HepG2 (cell line): ENCODE measurements at regions not wholly inside any gene's neighbourhood (a gene's known extent, or its start where the extent isn't known, plus 50 kb on each side); places are given as distances from the start of the nearest gene placed in this dataset.

Experiments
- ATRX ChIP-seq: sonication (generic); formaldehyde crosslinking; IDR thresholded peaks from 2 replicates; pipeline ENCODE4 v1.4.0; 2020; ENCODE audit warnings: missing genetic modification reagents, borderline replicate concordance
- EED ChIP-seq: sonication (generic); formaldehyde crosslinking; IDR thresholded peaks from 2 replicates; pipeline ENCODE4 v1.5.0; 2020; ENCODE audit warnings: mild to moderate bottlenecking, missing genetic modification reagents
- HOXA3 ChIP-seq: sonication (generic); formaldehyde crosslinking; IDR thresholded peaks from 2 replicates; pipeline ENCODE4 v1.5.0; 2020; ENCODE audit warnings: missing genetic modification reagents
- MLXIP ChIP-seq: sonication (generic); formaldehyde crosslinking; IDR thresholded peaks from 2 replicates; pipeline ENCODE4 v1.9.0; 2021; ENCODE audit warnings: missing genetic modification reagents, borderline replicate concordance
- PBX3 ChIP-seq: sonication (generic); formaldehyde crosslinking; IDR thresholded peaks from 2 replicates; pipeline ENCODE4 v1.8.1; 2023; ENCODE audit warnings: missing genetic modification reagents, inconsistent platforms, borderline replicate concordance
- RARG ChIP-seq: sonication (generic); formaldehyde crosslinking; IDR thresholded peaks from 2 replicates; pipeline ENCODE4 v1.4.0; 2020; ENCODE audit warnings: low read depth, mild to moderate bottlenecking, missing genetic modification reagents
- RBM22 ChIP-seq: fragments of 200-400 bp; formaldehyde crosslinking; optimal IDR thresholded peaks from 2 replicates; pipeline ENCODE3; 2017; ENCODE audit warnings: mild to moderate bottlenecking, low read length, moderate library complexity
- SAFB2 ChIP-seq: sonication (generic); formaldehyde crosslinking; IDR thresholded peaks from 2 replicates; pipeline ENCODE4 v1.5.1; 2020; ENCODE audit warnings: missing genetic modification reagents, low read depth, mild to moderate bottlenecking, borderline replicate concordance
- SRY ChIP-seq: sonication (generic); formaldehyde crosslinking; IDR thresholded peaks from 2 replicates; pipeline ENCODE4 v1.8.0; 2022; ENCODE audit warnings: mild to moderate bottlenecking, missing genetic modification reagents
- TFE3 ChIP-seq: IDR thresholded peaks from 2 replicates; pipeline ENCODE4 v1.6.1; 2016
- ZBTB3 ChIP-seq: sonication (generic); formaldehyde crosslinking; IDR thresholded peaks from 2 replicates; pipeline ENCODE4 v1.4.0; 2020; ENCODE audit warnings: low read depth, mild to moderate bottlenecking, moderate library complexity, missing genetic modification reagents, borderline replicate concordance
- ZNF296 ChIP-seq: sonication (generic); formaldehyde crosslinking; conservative IDR thresholded peaks from 2 replicates; pipeline ENCODE4 v1.5.0; 2020; ENCODE audit warnings: mild to moderate bottlenecking, missing genetic modification reagents
- ZNF44 ChIP-seq: sonication (generic); formaldehyde crosslinking; IDR thresholded peaks from 2 replicates; pipeline ENCODE4 v1.5.1; 2020; ENCODE audit warnings: mild to moderate bottlenecking, missing genetic modification reagents
- ZNF510 ChIP-seq: sonication (generic); formaldehyde crosslinking; IDR thresholded peaks from 2 replicates; pipeline ENCODE4 v1.4.0; 2020; ENCODE audit warnings: low read depth, mild to moderate bottlenecking, missing genetic modification reagents
- ZNF569 ChIP-seq: sonication (generic); formaldehyde crosslinking; IDR thresholded peaks from 2 replicates; pipeline ENCODE4 v1.5.0; 2020; ENCODE audit warnings: mild to moderate bottlenecking, missing genetic modification reagents, moderate library complexity, borderline replicate concordance
- ZNF678 ChIP-seq: sonication (generic); formaldehyde crosslinking; IDR thresholded peaks from 2 replicates; pipeline ENCODE4 v1.4.0; 2020; ENCODE audit warnings: mild to moderate bottlenecking, missing genetic modification reagents
- ZNF703 ChIP-seq: sonication (generic); formaldehyde crosslinking; IDR thresholded peaks from 2 replicates; pipeline ENCODE4 v1.5.1; 2020; ENCODE audit warnings: missing genetic modification reagents, mild to moderate bottlenecking, moderate library complexity, borderline replicate concordance
- TF ChIP-seq, protein P1 (sequence below): IDR thresholded peaks from 2 replicates; pipeline ENCODE4 v1.6.1; 2012; ENCODE audit warnings: inconsistent platforms
- TF ChIP-seq, protein P2 (sequence below): sonication (generic); formaldehyde crosslinking; IDR thresholded peaks from 2 replicates; pipeline ENCODE4 v1.5.0; 2020; ENCODE audit warnings: missing genetic modification reagents
- TF ChIP-seq, protein P3 (sequence below), 2 experiments: fragments of 450-650 bp in 1 of 2; sonication (generic) in 1 of 2; formaldehyde crosslinking; IDR thresholded peaks; 2 replicates each; pipeline versions ENCODE4 v1.5.0 to v1.8.0; 2020 to 2022; ENCODE audit warnings: mild to moderate bottlenecking in 1 of 2, missing genetic modification reagents in 1 of 2

GRCh38 chr10:30553626-30554439, 75.7 kb downstream of the LYZL2 start (continued):
- TF ChIP-seq ZNF703 (no peak), ZNF44 (no peak), TFE3 (peak; percentile 83), ZNF569 (CRISPR knock-in tag) (no peak), ZBTB3 (CRISPR knock-in tag) (no peak), MLXIP (CRISPR knock-in tag) (no peak), PBX3 (no peak), RARG (CRISPR knock-in tag) (no peak), SRY (no peak), ZNF510 (CRISPR knock-in tag) (peak; percentile 72; the same call in 1 of the 2 replicates), ZNF678 (no peak), EED (no peak), ATRX (CRISPR knock-in tag) (no peak), RBM22 (no peak), HOXA3 (CRISPR knock-in tag) (peak; percentile 59; the same call in 1 of the 2 replicates), ZNF296 (CRISPR knock-in tag) (no peak), SAFB2 (CRISPR knock-in tag) (no peak)
- TF ChIP-seq, protein P1, sequence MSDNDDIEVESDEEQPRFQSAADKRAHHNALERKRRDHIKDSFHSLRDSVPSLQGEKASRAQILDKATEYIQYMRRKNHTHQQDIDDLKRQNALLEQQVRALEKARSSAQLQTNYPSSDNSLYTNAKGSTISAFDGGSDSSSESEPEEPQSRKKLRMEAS: peak; percentile 80
- TF ChIP-seq, protein P2, sequence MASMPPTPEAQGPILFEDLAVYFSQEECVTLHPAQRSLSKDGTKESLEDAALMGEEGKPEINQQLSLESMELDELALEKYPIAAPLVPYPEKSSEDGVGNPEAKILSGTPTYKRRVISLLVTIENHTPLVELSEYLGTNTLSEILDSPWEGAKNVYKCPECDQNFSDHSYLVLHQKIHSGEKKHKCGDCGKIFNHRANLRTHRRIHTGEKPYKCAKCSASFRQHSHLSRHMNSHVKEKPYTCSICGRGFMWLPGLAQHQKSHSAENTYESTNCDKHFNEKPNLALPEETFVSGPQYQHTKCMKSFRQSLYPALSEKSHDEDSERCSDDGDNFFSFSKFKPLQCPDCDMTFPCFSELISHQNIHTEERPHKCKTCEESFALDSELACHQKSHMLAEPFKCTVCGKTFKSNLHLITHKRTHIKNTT (CRISPR knock-in tag): no peak
- TF ChIP-seq, protein P3, sequence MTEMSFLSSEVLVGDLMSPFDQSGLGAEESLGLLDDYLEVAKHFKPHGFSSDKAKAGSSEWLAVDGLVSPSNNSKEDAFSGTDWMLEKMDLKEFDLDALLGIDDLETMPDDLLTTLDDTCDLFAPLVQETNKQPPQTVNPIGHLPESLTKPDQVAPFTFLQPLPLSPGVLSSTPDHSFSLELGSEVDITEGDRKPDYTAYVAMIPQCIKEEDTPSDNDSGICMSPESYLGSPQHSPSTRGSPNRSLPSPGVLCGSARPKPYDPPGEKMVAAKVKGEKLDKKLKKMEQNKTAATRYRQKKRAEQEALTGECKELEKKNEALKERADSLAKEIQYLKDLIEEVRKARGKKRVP (CRISPR knock-in tag; IDR thresholded peaks at IDR 0.05): 0 out of 4 replicates have a peak, but pooled peaks of 1 of the 2 experiments have one; percentile 26
